H1 (cell line): ENCODE measurements at regions not wholly inside any gene's neighbourhood (a gene's known extent, or its start where the extent isn't known, plus 50 kb on each side); places are given as distances from the start of the nearest gene placed in this dataset.

Experiments
- CBX5 ChIP-seq: fragments of 300-800, 300-1000 bp; sonication (generic); IDR thresholded peaks from 2 replicates; pipeline ENCODE4 v1.7.1; 2016; ENCODE audit warnings: antibody characterized with exemption, low read length, low read depth
- CHD1 ChIP-seq: IDR thresholded peaks from 2 replicates; pipeline ENCODE4 v1.6.1; 2012; ENCODE audit warnings: low read depth, low read length, improper control_type of control experiment
- FOSL1 ChIP-seq: IDR thresholded peaks from 2 replicates; pipeline ENCODE4 v1.6.1; 2011; ENCODE audit warnings: mild to moderate bottlenecking, low read depth, low read length, moderate library complexity; ENCODE audit not compliant: insufficient read depth
- HDAC2 ChIP-seq, 2 experiments: fragments of 300-600 bp in 1 of 2; sonication (generic) in 1 of 2; IDR thresholded peaks; 2 replicates each; pipeline ENCODE4 v1.6.1; 2011 to 2012; ENCODE audit warnings: low read depth in 2 of 2, low read length in 2 of 2, mild to moderate bottlenecking in 2 of 2, moderate library complexity in 2 of 2, borderline replicate concordance in 1 of 2, inconsistent platforms in 1 of 2
- HDAC6 ChIP-seq: IDR thresholded peaks from one replicate; pipeline ENCODE4 v1.7.1; 2012; ENCODE audit warnings: low read depth, mild to moderate bottlenecking, inconsistent platforms, low read length, moderate library complexity
- JUN ChIP-seq: IDR thresholded peaks from 2 replicates; pipeline ENCODE4 v1.6.1; 2011; ENCODE audit warnings: low read depth, mild to moderate bottlenecking, improper control_type of control experiment, low read length
- POU5F1 ChIP-seq: IDR thresholded peaks from 2 replicates; pipeline ENCODE4 v1.6.1; 2011; ENCODE audit warnings: low read depth, mild to moderate bottlenecking, low read length, moderate library complexity
- RAD21 ChIP-seq, 2 experiments: IDR thresholded peaks in 1 of 2; conservative IDR thresholded peaks in 1 of 2; 2 replicates each; pipeline ENCODE4 v1.6.1; 2011; ENCODE audit warnings: low read depth in 2 of 2, low read length in 2 of 2, improper control_type of control experiment in 1 of 2, inconsistent platforms in 1 of 2, mild to moderate bottlenecking in 1 of 2, moderate library complexity in 1 of 2
- SIX5 ChIP-seq: IDR thresholded peaks from 2 replicates; pipeline ENCODE4 v1.6.1; 2011; ENCODE audit warnings: mild to moderate bottlenecking, low read depth, low read length
- TCF12 ChIP-seq: IDR thresholded peaks from 2 replicates; pipeline ENCODE4 v1.6.1; 2011; ENCODE audit warnings: low read depth, mild to moderate bottlenecking, low read length
- TF ChIP-seq, protein P1 (sequence below): fragments of 300-600 bp; sonication (generic); IDR thresholded peaks from 2 replicates; pipeline ENCODE4 v1.7.1; 2012; ENCODE audit warnings: low read length, moderate library complexity, mild to moderate bottlenecking, inconsistent platforms; ENCODE audit not compliant: insufficient replicate concordance

DNA sequence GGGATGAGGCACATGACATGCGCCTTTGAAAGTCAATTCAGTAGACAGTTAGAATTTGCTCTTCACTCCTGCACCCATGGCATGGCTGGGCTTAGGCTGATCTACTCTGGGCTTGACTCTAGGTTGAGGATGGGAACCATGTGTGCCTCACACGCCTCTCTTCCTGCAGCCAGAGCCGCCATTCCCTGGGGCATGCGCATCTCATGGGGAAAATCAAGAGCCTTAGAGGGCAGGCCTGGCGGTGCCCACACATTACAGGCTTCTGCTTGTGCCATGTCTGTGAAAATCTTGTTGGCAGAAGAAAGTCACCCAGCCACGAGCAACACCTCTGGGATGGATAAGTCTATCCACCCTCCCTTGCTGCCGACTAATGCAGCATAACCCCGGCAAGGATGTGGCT lies 808.5 kb downstream of the CDH9 start (continued):
- TF ChIP-seq, protein P1, sequence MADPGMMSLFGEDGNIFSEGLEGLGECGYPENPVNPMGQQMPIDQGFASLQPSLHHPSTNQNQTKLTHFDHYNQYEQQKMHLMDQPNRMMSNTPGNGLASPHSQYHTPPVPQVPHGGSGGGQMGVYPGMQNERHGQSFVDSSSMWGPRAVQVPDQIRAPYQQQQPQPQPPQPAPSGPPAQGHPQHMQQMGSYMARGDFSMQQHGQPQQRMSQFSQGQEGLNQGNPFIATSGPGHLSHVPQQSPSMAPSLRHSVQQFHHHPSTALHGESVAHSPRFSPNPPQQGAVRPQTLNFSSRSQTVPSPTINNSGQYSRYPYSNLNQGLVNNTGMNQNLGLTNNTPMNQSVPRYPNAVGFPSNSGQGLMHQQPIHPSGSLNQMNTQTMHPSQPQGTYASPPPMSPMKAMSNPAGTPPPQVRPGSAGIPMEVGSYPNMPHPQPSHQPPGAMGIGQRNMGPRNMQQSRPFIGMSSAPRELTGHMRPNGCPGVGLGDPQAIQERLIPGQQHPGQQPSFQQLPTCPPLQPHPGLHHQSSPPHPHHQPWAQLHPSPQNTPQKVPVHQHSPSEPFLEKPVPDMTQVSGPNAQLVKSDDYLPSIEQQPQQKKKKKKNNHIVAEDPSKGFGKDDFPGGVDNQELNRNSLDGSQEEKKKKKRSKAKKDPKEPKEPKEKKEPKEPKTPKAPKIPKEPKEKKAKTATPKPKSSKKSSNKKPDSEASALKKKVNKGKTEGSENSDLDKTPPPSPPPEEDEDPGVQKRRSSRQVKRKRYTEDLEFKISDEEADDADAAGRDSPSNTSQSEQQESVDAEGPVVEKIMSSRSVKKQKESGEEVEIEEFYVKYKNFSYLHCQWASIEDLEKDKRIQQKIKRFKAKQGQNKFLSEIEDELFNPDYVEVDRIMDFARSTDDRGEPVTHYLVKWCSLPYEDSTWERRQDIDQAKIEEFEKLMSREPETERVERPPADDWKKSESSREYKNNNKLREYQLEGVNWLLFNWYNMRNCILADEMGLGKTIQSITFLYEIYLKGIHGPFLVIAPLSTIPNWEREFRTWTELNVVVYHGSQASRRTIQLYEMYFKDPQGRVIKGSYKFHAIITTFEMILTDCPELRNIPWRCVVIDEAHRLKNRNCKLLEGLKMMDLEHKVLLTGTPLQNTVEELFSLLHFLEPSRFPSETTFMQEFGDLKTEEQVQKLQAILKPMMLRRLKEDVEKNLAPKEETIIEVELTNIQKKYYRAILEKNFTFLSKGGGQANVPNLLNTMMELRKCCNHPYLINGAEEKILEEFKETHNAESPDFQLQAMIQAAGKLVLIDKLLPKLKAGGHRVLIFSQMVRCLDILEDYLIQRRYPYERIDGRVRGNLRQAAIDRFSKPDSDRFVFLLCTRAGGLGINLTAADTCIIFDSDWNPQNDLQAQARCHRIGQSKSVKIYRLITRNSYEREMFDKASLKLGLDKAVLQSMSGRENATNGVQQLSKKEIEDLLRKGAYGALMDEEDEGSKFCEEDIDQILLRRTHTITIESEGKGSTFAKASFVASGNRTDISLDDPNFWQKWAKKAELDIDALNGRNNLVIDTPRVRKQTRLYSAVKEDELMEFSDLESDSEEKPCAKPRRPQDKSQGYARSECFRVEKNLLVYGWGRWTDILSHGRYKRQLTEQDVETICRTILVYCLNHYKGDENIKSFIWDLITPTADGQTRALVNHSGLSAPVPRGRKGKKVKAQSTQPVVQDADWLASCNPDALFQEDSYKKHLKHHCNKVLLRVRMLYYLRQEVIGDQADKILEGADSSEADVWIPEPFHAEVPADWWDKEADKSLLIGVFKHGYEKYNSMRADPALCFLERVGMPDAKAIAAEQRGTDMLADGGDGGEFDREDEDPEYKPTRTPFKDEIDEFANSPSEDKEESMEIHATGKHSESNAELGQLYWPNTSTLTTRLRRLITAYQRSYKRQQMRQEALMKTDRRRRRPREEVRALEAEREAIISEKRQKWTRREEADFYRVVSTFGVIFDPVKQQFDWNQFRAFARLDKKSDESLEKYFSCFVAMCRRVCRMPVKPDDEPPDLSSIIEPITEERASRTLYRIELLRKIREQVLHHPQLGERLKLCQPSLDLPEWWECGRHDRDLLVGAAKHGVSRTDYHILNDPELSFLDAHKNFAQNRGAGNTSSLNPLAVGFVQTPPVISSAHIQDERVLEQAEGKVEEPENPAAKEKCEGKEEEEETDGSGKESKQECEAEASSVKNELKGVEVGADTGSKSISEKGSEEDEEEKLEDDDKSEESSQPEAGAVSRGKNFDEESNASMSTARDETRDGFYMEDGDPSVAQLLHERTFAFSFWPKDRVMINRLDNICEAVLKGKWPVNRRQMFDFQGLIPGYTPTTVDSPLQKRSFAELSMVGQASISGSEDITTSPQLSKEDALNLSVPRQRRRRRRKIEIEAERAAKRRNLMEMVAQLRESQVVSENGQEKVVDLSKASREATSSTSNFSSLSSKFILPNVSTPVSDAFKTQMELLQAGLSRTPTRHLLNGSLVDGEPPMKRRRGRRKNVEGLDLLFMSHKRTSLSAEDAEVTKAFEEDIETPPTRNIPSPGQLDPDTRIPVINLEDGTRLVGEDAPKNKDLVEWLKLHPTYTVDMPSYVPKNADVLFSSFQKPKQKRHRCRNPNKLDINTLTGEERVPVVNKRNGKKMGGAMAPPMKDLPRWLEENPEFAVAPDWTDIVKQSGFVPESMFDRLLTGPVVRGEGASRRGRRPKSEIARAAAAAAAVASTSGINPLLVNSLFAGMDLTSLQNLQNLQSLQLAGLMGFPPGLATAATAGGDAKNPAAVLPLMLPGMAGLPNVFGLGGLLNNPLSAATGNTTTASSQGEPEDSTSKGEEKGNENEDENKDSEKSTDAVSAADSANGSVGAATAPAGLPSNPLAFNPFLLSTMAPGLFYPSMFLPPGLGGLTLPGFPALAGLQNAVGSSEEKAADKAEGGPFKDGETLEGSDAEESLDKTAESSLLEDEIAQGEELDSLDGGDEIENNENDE, result no peak
- TF ChIP-seq POU5F1, result no peak
- TF ChIP-seq CBX5, result no peak
- TF ChIP-seq HDAC6, result no peak
- no peak for TF ChIP-seq TCF12
- TF ChIP-seq RAD21 (IDR thresholded peaks at IDR 0.05 in 1 of 2, conservative IDR thresholded peaks at IDR 0.05 in 1 of 2; ENCODE audit: low read depth in 2 of 2, low read length in 2 of 2), result no peak
- no peak for TF ChIP-seq FOSL1
- TF ChIP-seq JUN, result no peak
- no peak for TF ChIP-seq CHD1
- no peak for TF ChIP-seq SIX5
- no peak for TF ChIP-seq HDAC2 (IDR thresholded peaks at IDR 0.05; ENCODE audit: borderline replicate concordance in 1 of 2, low read depth in 2 of 2, low read length in 2 of 2)
